ENCODE measurements at regions not wholly inside any gene's neighbourhood (a gene's known extent, or its start where the extent isn't known, plus 50 kb on each side); places are given as distances from the start of the nearest gene placed in this dataset.

GRCh38 chr11:28654191-28654590 lies 546.0 kb downstream of the METTL15 start:
- TF ChIP-seq CTCF (IDR thresholded peaks at IDR 0.05 in 4 of 5, conservative IDR thresholded peaks at IDR 0.05 in 1 of 5) (no peak), POLR2A (IDR thresholded peaks at IDR 0.05) (no peak)
